ENCODE measurements at regions not wholly inside any gene's neighbourhood (a gene's known extent, or its start where the extent isn't known, plus 50 kb on each side); places are given as distances from the start of the nearest gene placed in this dataset.
"Not testable (repeated sequence)": the region's sequence is repeated elsewhere in the genome, so short reads cannot be mapped to it uniquely, and the experiment has no call there.

DNA sequence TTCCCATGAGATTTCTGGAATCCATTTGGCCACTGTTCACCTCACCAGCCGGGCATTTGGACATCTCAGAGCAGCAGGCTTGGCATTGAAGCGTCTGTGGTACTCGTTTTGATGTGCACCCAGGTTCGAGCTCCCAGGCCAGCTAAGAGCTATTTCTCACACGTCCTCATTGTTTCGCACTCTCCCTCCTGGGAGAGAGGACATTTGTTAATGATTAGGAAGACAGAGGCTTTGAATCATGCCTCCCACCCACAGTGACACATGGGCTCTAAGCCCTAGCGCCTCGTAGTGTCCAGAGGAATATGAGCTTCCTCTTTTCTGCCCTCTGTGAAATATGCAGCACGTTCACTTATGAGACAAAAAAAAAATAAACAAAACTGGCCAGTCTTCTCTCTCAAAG, 361.8 kb downstream of the RND3 start:
- FAIRE-seq (no peak), DNase-seq (ENCODE audit: insufficient read length) (no peak)
- TF ChIP-seq POLR2A (IDR thresholded peaks at IDR 0.05; ENCODE audit: low read depth, low read length) (no peak), POLR2AphosphoS5 (IDR thresholded peaks at IDR 0.05; ENCODE audit: low read depth, low read length) (no peak), TAF1 (IDR thresholded peaks at IDR 0.05; ENCODE audit: borderline replicate concordance, low read depth, low read length) (no peak)

- no peak for DNase-seq (ENCODE audit: insufficient read length)
- FAIRE-seq, result no peak
- TF ChIP-seq POLR2A (IDR thresholded peaks at IDR 0.05; ENCODE audit: low read depth, low read length) (no peak), TAF1 (IDR thresholded peaks at IDR 0.05; ENCODE audit: borderline replicate concordance, low read depth, low read length) (no peak)
These were observed 362.3 kb downstream of the RND3 start for GRCh38 chr2:150125188-150125587.

DNA sequence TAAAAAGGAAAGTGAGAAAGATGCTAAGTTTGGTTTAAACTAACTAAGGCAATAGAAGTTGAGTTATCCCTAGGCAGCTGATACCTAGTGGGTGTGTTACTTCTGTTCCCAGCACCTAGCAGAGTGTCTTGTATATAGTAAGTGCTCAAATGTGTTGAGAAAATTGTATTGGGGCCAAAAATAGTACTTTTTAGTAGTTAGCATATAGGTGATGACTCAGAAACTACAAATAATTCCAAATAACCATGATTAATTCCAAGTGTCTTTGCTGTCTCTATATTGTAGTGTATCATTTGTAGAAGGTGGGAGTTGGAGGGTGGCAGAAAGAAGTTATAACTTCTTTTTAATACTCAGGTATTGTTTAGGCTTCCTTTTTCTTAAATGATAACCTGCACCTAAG, 362.7 kb downstream of the RND3 start:
- TF ChIP-seq POLR2AphosphoS5 (IDR thresholded peaks at IDR 0.05; ENCODE audit: low read depth, low read length), result no peak
- TF ChIP-seq TAF1 (IDR thresholded peaks at IDR 0.05; ENCODE audit: borderline replicate concordance, low read depth, low read length), result no peak
- no peak for TF ChIP-seq POLR2A (IDR thresholded peaks at IDR 0.05; ENCODE audit: low read depth, low read length)
- DNase-seq (ENCODE audit: insufficient read length) (no peak), FAIRE-seq (no peak)

DNA sequence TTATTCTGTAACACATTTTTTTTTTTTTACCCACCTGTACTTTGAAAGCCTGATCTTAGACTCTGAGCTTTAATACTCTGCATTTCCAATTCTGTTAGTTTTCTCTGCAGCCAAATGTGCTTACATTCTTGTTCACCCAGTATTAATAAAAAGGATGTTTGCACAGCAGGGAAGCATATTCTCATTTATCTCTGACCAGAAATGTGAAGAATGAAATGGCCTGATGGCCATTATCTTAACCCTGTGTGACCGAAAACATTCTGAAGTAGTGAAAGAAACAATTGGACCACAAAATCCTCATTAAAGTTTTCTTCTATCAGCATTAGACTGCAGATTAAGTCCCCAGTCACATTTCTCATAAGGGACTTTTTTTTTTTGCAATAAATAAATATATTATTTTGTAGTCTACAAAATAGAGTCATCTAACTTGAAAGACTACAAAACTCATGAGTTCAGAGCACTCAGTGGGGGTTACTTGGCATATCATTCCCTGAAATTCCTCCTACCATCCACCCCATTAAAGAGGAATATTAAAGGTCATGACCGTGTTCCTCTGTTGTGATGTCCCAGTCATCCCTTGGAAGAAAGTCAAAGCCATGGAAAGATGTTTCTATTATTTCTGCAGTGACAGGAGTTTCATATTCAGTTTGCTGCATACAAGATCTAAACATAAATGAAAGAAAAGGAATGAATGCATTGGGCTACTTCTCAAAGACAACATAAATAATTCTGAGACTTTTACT, 364.4 kb downstream of the RND3 start:
- TF ChIP-seq POLR2AphosphoS5 (IDR thresholded peaks at IDR 0.05; ENCODE audit: low read depth, low read length) (no peak), POLR2A (IDR thresholded peaks at IDR 0.05; ENCODE audit: low read depth, low read length) (no peak), TAF1 (IDR thresholded peaks at IDR 0.05; ENCODE audit: borderline replicate concordance, low read depth, low read length) (no peak)
- no peak for FAIRE-seq
- no peak for DNase-seq (ENCODE audit: insufficient read length)

DNA sequence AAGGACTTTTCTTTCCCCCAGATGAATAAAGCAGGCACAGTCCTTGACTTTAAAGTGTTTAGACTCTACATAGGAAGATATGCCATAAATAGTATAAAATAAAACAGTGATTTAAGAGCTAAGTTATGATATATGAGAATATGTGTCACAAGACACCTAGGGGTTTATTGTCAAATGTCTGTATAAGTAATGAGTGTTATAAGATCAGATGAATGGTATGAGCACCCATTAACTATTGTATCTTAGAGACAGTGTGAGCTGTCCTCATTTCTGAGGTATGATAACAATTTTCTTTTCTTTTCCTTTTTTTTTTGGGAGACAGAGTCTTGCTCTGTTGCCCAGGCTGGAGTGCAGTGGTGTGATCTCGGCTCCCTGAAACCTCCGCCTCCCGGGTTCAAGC, 365.3 kb downstream of the RND3 start:
- DNase-seq (ENCODE audit: insufficient read length) (no peak), FAIRE-seq (no peak)

DNA sequence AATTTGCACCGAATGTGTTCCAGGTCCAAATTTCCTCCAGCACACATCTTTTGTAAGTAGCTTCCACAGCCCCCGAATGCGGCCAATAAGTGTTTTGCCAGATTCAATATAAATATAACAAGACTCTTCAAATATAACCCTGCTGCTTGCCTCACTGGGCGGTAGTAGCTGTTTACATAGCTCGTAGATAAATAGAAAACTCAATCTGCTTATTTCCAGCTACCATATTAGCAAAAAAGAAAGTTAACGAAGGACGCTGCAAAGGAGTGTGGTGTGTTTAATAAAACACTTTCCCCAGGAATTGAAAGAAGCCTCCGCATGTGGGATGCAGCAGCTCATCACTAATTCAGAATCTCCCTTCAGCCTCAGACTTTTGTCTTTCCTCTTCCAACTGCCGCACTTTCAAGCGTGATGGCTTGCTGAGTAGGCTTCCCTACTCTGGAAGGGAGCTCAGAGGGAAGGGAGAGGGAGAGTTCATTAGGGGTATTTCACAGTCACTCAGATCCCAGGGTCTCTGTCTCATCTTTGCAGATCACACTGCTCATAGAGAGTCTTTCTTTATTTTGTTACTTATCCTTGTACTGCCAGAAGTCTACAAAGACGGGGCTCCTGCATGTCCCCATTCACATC, 367.0 kb downstream of the RND3 start:
- FAIRE-seq (no peak), DNase-seq (ENCODE audit: insufficient read length) (no peak)
- TF ChIP-seq TAF1 (IDR thresholded peaks at IDR 0.05; ENCODE audit: borderline replicate concordance, low read depth, low read length) (no peak), POLR2AphosphoS5 (IDR thresholded peaks at IDR 0.05; ENCODE audit: low read depth, low read length) (no peak), POLR2A (IDR thresholded peaks at IDR 0.05; ENCODE audit: low read depth, low read length) (no peak)

More for the DNA sequence above, 365.3 kb downstream of the RND3 start:
- no peak for TF ChIP-seq POLR2AphosphoS5 (IDR thresholded peaks at IDR 0.05; ENCODE audit: low read depth, low read length)

GRCh38 chr2:150119819-150120218, 367.6 kb downstream of the RND3 start:
- DNase-seq (ENCODE audit: insufficient read length) (no peak), FAIRE-seq (no peak)
- TF ChIP-seq POLR2A (IDR thresholded peaks at IDR 0.05; ENCODE audit: low read depth, low read length), result no peak
- no peak for TF ChIP-seq TAF1 (IDR thresholded peaks at IDR 0.05; ENCODE audit: borderline replicate concordance, low read depth, low read length)
- TF ChIP-seq POLR2AphosphoS5 (IDR thresholded peaks at IDR 0.05; ENCODE audit: low read depth, low read length), result no peak

DNA sequence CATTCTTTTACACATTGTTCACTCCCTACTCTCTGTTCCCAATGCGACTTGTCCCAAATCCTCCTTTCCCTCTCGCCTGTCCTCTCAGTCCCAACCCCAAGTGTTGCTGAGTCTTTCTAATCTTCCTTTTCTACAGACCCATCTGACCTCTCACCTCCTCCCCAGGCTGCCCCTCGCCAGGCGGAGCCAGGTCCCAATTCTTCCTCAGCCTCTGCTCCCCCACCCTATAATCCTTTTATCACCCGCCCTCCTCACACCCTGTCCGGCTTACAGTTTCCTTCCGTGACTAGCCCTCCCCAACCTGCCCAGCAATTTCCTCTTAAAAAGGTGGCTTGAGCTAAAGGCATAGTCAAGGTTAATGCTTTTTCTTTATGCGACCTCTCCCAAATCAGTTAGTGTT, 373.4 kb downstream of the RND3 start:
- FAIRE-seq; DNase-seq (ENCODE audit: insufficient read length): not testable (repeated sequence)

DNA sequence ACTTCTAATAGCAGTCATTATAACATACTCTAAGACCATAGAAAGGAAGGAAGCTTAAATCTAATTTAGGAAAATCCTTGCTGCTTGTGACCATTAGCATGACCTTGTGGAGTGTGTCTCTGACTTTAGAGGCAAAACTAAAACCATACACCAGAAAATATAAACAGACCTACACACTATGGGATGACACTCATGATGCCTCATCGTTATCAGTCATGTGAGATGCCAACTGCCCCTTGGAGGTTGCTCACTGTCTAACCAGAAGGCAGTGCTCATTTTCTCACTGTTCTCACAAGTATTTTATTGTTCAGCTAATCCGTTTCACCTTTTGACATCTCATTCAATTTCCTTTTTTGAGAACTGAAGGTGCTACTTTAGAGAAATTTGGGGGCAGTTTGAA, 376.9 kb downstream of the RND3 start:
- DNase-seq (ENCODE audit: insufficient read length) (no peak), FAIRE-seq (no peak)
- TF ChIP-seq POLR2AphosphoS5 (IDR thresholded peaks at IDR 0.05; ENCODE audit: low read depth, low read length), result no peak
- TF ChIP-seq POLR2A (IDR thresholded peaks at IDR 0.05; ENCODE audit: low read depth, low read length), result no peak
- no peak for TF ChIP-seq TAF1 (IDR thresholded peaks at IDR 0.05; ENCODE audit: borderline replicate concordance, low read depth, low read length)

DNA sequence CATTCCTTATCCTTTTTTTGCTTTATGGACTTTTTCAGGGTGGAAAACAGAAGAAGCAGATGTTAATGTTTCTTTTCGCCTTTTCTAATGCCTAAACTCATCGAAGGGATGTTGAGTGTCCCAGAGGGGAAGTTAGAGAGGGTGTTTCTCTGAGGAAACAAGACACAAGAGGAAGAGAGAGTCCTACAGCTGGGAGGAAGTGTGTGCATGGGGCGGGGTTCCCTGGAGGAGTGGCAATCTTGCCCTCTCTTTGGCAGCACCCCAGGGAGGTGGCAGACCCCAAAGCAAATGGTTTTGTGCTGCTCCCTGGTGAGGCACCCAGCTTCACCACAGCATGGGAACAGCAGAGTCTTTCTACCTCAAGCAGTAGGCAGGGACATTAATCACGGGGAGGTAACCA, 377.6 kb downstream of the RND3 start:
- FAIRE-seq, result no peak
- no peak for TF ChIP-seq POLR2AphosphoS5 (IDR thresholded peaks at IDR 0.05; ENCODE audit: low read depth, low read length)
- no peak for TF ChIP-seq POLR2A (IDR thresholded peaks at IDR 0.05; ENCODE audit: low read depth, low read length)
- no peak for TF ChIP-seq TAF1 (IDR thresholded peaks at IDR 0.05; ENCODE audit: borderline replicate concordance, low read depth, low read length)

GRCh38 chr2:150109028-150109427, 378.4 kb downstream of the RND3 start:
- no peak for TF ChIP-seq POLR2AphosphoS5 (IDR thresholded peaks at IDR 0.05; ENCODE audit: low read depth, low read length)
- no peak for TF ChIP-seq TAF1 (IDR thresholded peaks at IDR 0.05; ENCODE audit: borderline replicate concordance, low read depth, low read length)
- no peak for TF ChIP-seq POLR2A (IDR thresholded peaks at IDR 0.05; ENCODE audit: low read depth, low read length)
- FAIRE-seq (no peak), DNase-seq (ENCODE audit: insufficient read length) (no peak)

More for the DNA sequence above, 377.6 kb downstream of the RND3 start:
- no peak for DNase-seq (ENCODE audit: insufficient read length)

DNA sequence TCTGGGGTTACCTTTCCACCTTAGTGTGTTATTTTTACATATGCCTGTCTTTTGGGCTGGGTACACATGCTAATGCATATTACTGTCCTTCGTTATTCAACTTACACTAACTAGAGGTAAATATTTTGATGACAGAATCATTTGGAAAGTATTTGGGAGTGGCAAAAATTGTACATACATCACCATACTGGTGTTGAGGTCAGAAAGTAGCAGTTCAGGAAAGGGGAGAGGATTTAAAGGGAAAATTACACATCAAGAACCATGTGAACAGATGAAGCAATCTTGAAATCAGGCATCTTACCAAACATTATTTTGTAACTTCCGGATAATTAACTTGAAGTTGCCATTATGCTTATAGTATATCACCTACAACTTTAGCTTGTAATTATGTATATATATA, 379.7 kb downstream of the RND3 start:
- DNase-seq (ENCODE audit: insufficient read length), result no peak
- no peak for FAIRE-seq
- TF ChIP-seq POLR2A (IDR thresholded peaks at IDR 0.05; ENCODE audit: low read depth, low read length), result no peak

GRCh38 chr2:150107170-150107569, 380.3 kb downstream of the RND3 start:
- no peak for FAIRE-seq

More at GRCh38 chr2:150107170-150107569, 380.3 kb downstream of the RND3 start:
- DNase-seq (ENCODE audit: insufficient read length), result no peak
- TF ChIP-seq POLR2AphosphoS5 (IDR thresholded peaks at IDR 0.05; ENCODE audit: low read depth, low read length), result no peak
- TF ChIP-seq POLR2A (IDR thresholded peaks at IDR 0.05; ENCODE audit: low read depth, low read length), result no peak
- no peak for TF ChIP-seq TAF1 (IDR thresholded peaks at IDR 0.05; ENCODE audit: borderline replicate concordance, low read depth, low read length)
